NOMO-1 treated with dmso at 0.1 percent for 144 hours (cell line): ENCODE measurements at regions not wholly inside any gene's neighbourhood (a gene's known extent, or its start where the extent isn't known, plus 50 kb on each side); places are given as distances from the start of the nearest gene placed in this dataset.

Source experiments
- DNase-seq: peaks from one replicate; lab custom pipeline; 2025; ENCODE audit not compliant: unreplicated experiment; lab: John Stamatoyannopoulos, UW

- DNase-seq: no peak
Observed at GRCh38 chr5:133715616-133716015, 103.3 kb upstream of the FSTL4 start.

GRCh38 chr5:133715216-133715615 is 102.9 kb upstream of the FSTL4 start:
- no peak for DNase-seq

- no peak for DNase-seq
Observed at GRCh38 chr5:133714161-133714915, 102.0 kb upstream of the FSTL4 start.

GRCh38 chr5:133713751-133714150 is 101.4 kb upstream of the FSTL4 start:
- no peak for DNase-seq

- no peak for DNase-seq
Observed at GRCh38 chr5:133713209-133713608, 100.9 kb upstream of the FSTL4 start.

GRCh38 chr5:133712562-133712961 is 100.2 kb upstream of the FSTL4 start:
- DNase-seq: no peak

GRCh38 chr5:133709209-133709725 is 96.9 kb upstream of the FSTL4 start:
- no peak for DNase-seq

- DNase-seq: no peak
Observed at GRCh38 chr5:133708331-133708850, 96.0 kb upstream of the FSTL4 start.

GRCh38 chr5:133707629-133708028 is 95.3 kb upstream of the FSTL4 start:
- no peak for DNase-seq

- no peak for DNase-seq
Observed at GRCh38 chr5:133706506-133707430, 94.4 kb upstream of the FSTL4 start.

GRCh38 chr5:133705331-133705730 is 93.0 kb upstream of the FSTL4 start:
- no peak for DNase-seq

- no peak for DNase-seq
Observed at GRCh38 chr5:133704411-133704810, 92.1 kb upstream of the FSTL4 start.

- DNase-seq: no peak
Observed at GRCh38 chr5:133703935-133704334, 91.6 kb upstream of the FSTL4 start.

- DNase-seq: no peak
Observed at GRCh38 chr5:133702791-133703770, 90.7 kb upstream of the FSTL4 start.

GRCh38 chr5:133701871-133702270 is 89.5 kb upstream of the FSTL4 start:
- DNase-seq: no peak

- no peak for DNase-seq
Observed at GRCh38 chr5:133700251-133700650, 87.9 kb upstream of the FSTL4 start.

GRCh38 chr5:133698646-133699526 is 86.5 kb upstream of the FSTL4 start:
- DNase-seq: no peak

GRCh38 chr5:133698259-133698554 is 85.9 kb upstream of the FSTL4 start:
- no peak for DNase-seq

- no peak for DNase-seq
Observed at GRCh38 chr5:133697536-133698258, 85.4 kb upstream of the FSTL4 start.
